ENCODE measurements at regions not wholly inside any gene's neighbourhood (a gene's known extent, or its start where the extent isn't known, plus 50 kb on each side); places are given as distances from the start of the nearest gene placed in this dataset.

DNA sequence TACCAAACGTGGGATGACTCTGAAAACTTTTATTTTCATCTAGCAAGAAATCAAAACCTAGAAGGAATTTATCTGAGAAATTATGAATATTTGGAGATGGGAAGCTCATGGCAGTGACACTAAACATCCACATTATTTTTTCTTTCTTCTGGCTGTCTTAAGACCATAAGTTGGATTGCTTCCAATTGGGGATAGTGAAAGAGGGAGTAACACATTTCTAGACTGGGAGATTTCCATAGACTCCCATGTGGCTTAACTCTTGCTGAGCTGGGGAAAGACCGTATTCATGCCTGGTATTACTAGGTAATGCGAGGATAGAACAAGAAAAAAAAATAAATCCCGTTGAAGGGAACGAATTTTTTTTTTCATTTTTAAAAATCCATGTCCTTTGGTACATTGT lies 120.0 kb downstream of the UTRN start:
- TF ChIP-seq CTCF (conservative IDR thresholded peaks at IDR 0.05; ENCODE audit: low read depth, low read length) (no peak), EZH2phosphoT487 (IDR thresholded peaks at IDR 0.05; ENCODE audit: borderline replicate concordance, low read length) (no peak), EZH2 (IDR thresholded peaks at IDR 0.05; ENCODE audit: low read length, unreplicated experiment) (no peak)

All from PC-3 (cell line).